ENCODE measurements at regions not wholly inside any gene's neighbourhood (a gene's known extent, or its start where the extent isn't known, plus 50 kb on each side); places are given as distances from the start of the nearest gene placed in this dataset.

DNA sequence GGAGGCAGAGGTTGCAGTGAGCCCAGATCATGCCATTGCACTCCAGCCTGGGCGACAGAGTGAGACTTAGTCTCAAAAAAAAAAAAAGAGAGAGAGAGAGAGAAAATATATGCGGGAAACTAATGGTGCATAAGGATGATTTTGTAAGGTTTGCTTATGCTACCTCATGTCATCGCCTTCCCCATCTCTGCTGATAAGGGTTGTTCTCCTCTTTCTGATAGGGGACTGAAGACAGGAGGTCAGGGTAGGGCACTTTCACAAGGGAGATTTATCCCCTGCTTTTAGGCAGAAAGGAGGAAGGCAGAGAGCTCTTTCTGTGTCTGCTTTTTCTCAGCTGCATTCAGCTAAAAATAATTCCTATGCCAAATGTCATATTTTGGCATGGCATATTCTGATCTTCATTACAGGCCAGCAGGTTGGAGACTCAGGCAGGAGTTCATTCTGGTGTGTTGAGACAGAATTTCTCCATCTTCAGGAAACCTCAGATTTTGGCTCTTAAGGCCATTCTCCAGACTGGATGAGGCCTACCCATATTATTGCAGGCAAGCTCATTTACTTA, 220.2 kb downstream of the AUH start:
- DNase-seq: no peak

DNA sequence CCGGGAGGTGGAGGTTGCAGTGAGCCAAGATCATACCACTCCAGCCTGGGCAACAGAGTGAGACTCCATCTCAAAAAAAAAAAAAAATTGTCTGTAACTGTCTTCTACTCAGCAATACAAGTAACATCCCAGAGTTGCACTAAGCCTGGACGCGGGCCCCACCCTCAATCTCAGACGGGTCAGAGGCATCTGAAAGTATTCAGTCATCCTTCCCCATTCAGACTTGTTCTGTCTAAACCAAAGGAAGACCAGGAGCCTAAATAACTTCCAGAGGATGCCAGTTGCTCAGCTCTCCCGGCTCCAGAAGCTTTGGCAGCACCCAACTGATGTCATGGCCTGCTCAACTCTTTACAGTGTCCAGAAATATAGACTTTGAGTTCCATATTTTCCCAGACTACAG, 218.6 kb downstream of the AUH start:
- DNase-seq: no peak

DNA sequence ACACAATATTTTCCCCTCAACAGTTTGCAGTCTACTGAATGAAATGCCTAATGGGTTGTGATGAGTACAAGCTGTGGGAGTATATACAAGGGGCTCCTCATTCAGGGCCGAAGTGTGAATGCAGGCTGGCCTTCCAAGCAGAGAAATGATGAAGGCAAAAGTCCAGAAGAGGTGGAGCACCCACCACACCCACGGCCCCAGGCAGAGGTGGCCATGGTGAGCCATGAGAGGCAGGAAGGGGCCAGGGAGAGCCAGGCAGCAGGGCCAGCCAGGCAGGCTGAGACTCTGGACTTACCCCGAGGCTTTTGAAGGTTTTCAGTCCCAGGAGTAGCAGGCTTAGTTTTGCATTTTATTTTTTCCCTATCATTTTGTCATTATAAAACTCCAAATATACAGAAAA, 218.1 kb downstream of the AUH start:
- DNase-seq: no peak

DNA sequence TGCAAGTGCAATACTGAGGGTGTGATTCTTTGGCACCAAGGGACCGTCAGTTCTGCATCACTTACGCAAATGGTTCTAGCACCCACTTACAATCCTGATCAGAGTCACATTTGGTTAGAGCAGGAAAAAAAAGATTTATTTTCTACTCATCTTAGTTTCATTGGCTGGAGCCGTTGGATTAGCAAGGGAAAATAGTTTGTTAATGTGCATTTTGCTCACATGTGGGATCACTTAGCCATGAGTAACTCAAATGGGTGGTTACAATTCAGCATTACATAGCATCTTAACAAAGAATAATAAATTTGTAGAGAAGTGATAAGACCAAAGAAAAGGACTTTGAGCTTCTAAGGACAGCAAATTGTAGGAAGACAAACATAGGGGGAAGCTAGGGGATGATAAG, 216.9 kb downstream of the AUH start:
- DNase-seq: no peak

GRCh38 chr9:91145496-91145895, 216.2 kb downstream of the AUH start:
- DNase-seq: no peak

- no peak for DNase-seq
Measured at GRCh38 chr9:91146391-91147019, 215.2 kb downstream of the AUH start.

DNA sequence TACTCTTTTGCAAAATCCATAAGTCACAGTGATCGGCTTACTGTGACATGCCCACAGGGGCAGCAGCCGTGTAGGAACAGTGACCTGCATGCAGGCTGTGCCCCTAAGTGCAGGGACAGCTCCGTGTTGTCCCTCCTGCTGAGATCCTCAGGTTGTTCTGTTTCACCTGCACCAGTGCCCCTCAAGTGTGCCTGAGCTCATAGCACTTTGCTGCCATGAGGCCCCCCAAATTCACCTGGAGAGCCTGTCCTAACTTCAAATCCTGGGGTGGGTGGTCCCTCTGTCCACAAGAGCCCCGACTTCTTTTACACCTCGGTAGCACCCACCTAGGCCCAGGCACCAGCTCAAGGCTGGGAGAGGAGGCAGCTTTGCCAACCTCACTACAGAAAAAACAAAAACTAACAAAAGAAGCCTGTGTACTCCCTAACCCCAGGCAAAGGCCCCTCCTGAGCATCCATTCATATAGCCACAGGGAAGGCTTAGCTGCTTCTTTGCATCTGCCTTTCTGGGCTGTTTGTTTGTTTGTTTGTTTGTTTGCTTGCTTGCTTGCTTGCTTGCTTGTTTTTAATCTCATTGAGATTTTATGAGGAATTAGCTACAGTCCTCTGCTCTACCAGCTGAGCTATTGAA, 214.5 kb downstream of the AUH start:
- DNase-seq: no peak

DNA sequence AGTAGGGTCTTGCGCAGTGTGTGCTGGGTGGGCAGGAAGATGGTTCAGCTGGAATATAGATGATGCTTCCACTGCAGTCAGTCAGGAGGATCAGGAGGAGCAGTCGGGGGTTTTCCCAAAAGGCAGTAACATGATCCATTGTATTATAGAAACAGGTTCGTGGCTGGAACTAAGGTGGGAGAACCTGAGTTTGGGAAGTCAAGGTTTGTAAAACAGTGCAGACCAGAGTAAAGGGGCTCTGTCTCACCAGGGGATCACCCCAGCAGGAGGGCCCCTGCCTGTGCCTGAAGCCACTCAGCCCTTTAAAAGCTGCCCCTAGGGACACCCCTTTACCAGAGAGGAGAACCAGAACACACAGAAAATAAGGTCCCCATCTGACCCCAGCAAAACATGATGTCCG, 213.4 kb downstream of the AUH start:
- DNase-seq: no peak

DNA sequence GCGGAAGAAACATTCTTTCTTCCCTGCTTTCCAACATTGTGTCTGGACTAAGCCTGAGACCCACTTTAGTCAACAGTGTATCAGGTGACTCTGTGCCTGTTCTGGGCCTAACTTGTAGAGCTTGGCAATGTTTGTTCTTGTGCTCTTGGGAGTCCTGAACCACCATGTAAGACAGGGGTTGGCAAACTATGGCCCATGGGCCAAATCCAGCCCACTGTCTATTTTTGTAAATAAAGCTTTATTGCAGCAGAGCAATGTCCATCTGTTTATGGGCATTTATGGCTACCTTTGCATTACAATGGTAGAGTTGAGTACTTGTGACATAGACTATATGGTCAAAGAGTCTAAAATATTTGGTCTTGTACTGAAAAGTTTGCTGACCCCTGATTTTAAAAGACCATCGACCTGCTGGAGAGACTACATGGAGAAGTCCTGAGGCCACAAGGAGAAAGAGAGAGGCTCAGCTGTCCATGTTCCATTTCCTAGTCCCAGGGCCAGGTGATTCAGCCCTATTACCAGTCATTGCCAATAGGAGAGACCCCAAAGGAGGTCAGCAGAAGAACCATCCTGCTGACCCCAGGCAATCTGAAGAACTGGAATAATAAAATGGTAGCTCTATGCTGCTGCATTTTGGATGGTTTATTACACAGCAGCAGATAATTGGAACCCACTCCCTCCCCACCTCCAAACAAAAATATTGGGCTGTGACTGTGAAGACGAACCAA, 211.3 kb downstream of the AUH start:
- no peak for DNase-seq

DNA sequence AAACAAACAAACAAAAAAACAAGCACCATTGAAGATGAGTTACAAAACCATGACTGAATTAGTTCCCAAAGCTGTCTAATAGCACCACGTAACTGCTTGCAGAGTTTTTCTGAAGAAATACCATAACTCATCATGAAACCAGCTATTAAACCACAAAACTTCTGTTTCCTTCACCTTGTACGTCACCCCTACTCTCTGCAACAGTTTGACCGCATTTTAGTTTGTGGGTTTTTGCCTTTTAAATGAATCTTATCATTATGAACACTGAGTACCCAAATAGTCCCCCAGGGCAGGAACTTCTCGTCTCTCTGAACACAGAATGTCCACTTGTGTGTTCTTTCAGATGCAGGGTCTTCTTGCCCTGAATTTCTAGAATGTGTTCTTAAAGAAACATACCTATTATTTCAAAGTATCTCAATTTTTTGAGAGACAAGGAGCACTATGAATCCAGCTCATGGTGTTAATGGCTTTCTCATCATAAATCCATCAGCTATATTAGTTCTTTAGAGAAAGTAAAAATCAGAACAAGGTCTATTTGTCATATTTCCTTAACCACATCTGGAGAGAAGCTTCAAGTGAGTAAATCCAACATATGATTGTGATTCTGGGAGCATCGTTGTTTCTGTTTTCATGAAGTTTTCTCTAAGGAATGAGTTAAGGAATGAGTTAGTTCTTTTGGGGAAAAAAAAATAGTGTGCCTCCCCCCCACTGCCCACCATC, 210.6 kb downstream of the AUH start:
- no peak for DNase-seq

GRCh38 chr9:91151718-91152095, 210.0 kb downstream of the AUH start:
- no peak for DNase-seq

GRCh38 chr9:91154686-91155085, 207.0 kb downstream of the AUH start:
- no peak for DNase-seq

DNA sequence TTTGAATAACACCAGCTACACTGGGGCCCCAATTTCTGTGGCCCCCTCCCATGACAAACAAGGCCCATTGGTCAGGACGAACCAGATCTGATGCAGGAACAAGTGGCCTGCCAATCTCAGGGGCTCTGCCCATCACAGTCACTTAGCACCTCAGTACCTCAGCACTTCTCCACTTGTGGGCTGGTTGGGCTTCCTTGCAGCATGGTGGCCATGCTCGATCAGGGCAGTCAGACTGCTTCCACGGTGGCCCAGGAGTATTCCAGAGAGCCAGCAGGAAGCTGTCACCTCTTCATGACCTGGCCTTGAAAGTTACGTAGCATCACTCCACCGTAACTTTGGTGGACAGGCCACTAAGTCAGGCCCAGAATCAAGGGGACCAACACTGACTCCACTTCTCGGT, 206.5 kb downstream of the AUH start:
- DNase-seq: no peak

DNA sequence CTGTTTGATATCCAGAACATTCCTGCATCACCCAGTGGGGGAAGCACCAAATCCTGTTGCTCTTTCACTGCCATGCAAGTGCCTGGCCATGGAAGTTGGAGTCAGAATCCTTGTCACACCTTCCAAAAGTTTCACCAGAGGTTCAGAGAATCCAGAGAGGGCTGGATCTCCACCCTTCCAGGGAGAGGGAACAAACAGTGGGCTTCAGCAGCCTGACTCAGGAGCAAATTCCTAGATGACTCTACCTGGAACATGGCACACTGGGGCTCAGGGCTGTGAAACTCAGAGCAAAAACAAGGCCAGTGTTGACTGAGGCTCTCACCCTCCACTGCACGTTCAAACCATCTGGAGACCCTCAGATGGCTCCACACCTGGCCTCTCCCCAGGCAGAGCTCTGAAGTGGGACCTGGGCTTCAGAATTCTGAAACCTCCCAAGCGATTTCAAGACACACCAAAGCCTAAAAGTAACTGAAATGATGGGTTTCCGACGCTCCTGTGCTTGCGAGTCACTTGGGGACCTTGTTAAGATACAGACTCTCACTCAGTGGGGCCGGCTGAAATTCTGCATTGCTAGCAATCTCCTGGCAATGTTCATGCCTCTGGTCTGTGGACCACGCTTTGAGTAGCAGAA, 205.9 kb downstream of the AUH start:
- DNase-seq: no peak

- DNase-seq: no peak
Measured at GRCh38 chr9:91156451-91157234, 205.1 kb downstream of the AUH start.

DNA sequence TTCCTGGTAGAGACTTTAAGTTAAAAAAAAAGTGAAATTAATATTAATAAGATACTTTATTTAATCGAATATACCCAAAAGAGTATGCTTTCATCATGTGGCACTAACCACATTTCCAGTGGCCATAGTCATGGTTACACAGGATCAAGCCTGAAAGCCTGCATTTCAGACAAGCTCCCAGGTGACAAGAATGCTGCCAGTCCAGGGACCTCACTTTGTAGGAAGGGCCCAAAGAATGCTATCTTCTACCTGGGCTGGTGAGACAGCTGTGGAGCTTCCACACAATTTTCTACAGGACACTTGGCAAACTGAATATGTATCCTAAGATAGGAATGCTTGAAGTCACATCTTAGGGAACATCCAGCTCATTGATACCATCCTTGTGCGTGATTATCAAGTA, 203.8 kb downstream of the AUH start:
- no peak for DNase-seq

DNA sequence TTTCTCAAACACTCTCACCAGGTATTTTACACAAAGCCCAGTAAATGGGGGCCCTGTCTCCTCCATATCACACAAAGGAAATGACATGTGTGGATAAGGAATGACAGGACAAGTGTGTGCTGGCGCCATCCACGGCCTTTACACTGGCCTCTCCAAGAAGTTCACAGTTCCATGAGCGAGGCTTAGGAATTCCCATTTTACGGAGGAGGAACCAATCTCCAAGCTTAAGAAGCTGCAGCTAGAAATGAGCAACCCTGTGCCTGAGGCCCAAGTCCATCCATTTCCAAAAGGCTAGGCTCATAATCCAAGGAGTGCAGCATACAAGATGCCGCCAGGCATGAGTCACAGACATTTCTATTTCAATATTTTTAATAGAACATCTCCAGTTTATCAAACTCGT, 203.4 kb downstream of the AUH start:
- DNase-seq: no peak

DNA sequence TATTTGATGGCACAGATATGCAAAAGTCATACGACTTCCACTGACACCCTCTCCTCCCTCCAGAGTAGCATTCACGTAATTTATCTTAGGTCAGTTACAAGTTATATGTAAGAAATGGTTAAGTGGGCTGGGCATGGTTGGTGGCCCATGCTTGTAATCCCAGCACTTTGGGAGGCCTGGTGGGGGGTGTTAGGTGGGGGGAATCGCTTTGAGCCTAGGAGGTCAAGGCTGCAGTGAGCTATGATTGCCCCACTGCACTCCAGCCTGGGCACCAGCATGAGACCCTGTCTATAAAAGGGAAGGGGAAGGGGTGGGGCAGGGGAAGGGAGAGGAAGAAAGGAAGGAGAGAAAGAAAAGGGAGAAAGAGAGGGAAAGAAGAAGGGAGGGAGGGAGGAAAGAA, 202.8 kb downstream of the AUH start:
- no peak for DNase-seq

GRCh38 chr9:91159664-91160121, 202.0 kb downstream of the AUH start:
- DNase-seq: no peak

DNA sequence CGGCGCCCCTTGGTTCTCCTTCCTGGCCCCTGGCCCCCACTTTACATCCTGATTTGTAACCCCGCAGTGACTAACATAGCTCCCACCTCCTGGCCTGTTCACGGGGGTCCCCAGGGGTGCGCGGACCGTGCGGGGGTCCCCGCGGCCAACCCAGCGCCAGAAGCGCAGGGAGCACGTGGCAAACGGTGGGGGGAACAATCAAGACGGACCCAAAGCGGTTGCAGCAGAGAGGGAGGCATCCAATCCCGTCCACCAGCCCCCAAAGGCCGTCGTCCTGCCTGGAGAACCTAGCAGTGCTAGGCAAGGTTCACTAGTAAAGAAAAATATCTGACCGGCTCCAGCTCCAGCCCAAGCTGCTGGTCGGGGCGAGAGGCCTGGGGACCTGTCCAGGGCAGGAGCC, 201.5 kb downstream of the AUH start:
- no peak for DNase-seq

- no peak for DNase-seq
Measured at GRCh38 chr9:91160599-91161464, 200.9 kb downstream of the AUH start.
